ENCODE measurements at regions not wholly inside any gene's neighbourhood (a gene's known extent, or its start where the extent isn't known, plus 50 kb on each side); places are given as distances from the start of the nearest gene placed in this dataset.

- no peak for DNase-seq
These were observed 352.9 kb downstream of the CTTN start for GRCh38 chr11:70751142-70751734.

- peak; percentile 25 for DNase-seq
These were observed 357.3 kb downstream of the CTTN start for GRCh38 chr11:70755410-70756158.

GRCh38 chr11:70756341-70756740 is 358.0 kb downstream of the CTTN start:
- no peak for DNase-seq

- no peak for DNase-seq
These were observed 358.4 kb downstream of the CTTN start for GRCh38 chr11:70756756-70757155.

- no peak for DNase-seq
These were observed 358.9 kb downstream of the CTTN start for GRCh38 chr11:70757241-70757640.

GRCh38 chr11:70758206-70758605 is 359.9 kb downstream of the CTTN start:
- DNase-seq, result no peak

GRCh38 chr11:70759846-70760245 is 361.5 kb downstream of the CTTN start:
- no peak for DNase-seq

GRCh38 chr11:70760416-70761020 is 362.2 kb downstream of the CTTN start:
- DNase-seq, result no peak

GRCh38 chr11:70761094-70761907 is 363.0 kb downstream of the CTTN start:
- no peak for DNase-seq

- no peak for DNase-seq
These were observed 363.6 kb downstream of the CTTN start for GRCh38 chr11:70761908-70762337.

- no peak for DNase-seq
These were observed 364.5 kb downstream of the CTTN start for GRCh38 chr11:70762810-70763209.

- DNase-seq, result no peak
These were observed 365.3 kb downstream of the CTTN start for GRCh38 chr11:70763606-70764005.

- DNase-seq, result no peak
These were observed 366.1 kb downstream of the CTTN start for GRCh38 chr11:70764356-70764905.

GRCh38 chr11:70766901-70767300 is 368.6 kb downstream of the CTTN start:
- DNase-seq, result no peak

- no peak for DNase-seq
These were observed 370.2 kb downstream of the CTTN start for GRCh38 chr11:70768346-70769095.

GRCh38 chr11:70769106-70769505 is 370.8 kb downstream of the CTTN start:
- no peak for DNase-seq

- DNase-seq, result no peak
These were observed 371.2 kb downstream of the CTTN start for GRCh38 chr11:70769521-70769920.

GRCh38 chr11:70771099-70771885 is 373.0 kb downstream of the CTTN start:
- DNase-seq, result no peak

- DNase-seq, result no peak
These were observed 374.6 kb downstream of the CTTN start for GRCh38 chr11:70772950-70773349.

GRCh38 chr11:70775386-70776075 is 377.2 kb downstream of the CTTN start:
- DNase-seq, result no peak

Data from activated gamma-delta T cell (primary cell).